Activated CD4-positive, alpha-beta memory T cell treated with anti-CD3 and anti-CD28 coated beads, Interleukin-2, amount 10 ng/mL, durations not matched to agents 7 days and 5 days (primary cell): ENCODE measurements at regions not wholly inside any gene's neighbourhood (a gene's known extent, or its start where the extent isn't known, plus 50 kb on each side); places are given as distances from the start of the nearest gene placed in this dataset.

Experiments
- CTCF ChIA-PET: fragments of 350-600 bp; sonication (Branson Sonifier 250); formaldehyde crosslinking; loops from one replicate; lab custom pipeline; 2021; ENCODE audit warnings: antibody characterized with exemption, inconsistent platforms; lab: Charles Lee
- POLR2A ChIA-PET: fragments of 350-600 bp; sonication (Branson Sonifier 250); formaldehyde crosslinking; loops from one replicate; lab custom pipeline; 2021; ENCODE audit warnings: antibody characterized with exemption; lab: Charles Lee
- DNase-seq: peaks from one replicate; pipeline ENCODE4 v3.0.0-alpha.2; 2020
- H3K27ac Mint-ChIP-seq: one replicate; pipeline ENCODE4 v1.8.0; 2021; ENCODE audit warnings: mild to moderate bottlenecking, mixed read lengths
- H3K27me3 Mint-ChIP-seq: one replicate; pipeline ENCODE4 v1.8.0; 2021; ENCODE audit warnings: mixed read lengths
- H3K36me3 Mint-ChIP-seq: one replicate; pipeline ENCODE4 v1.8.0; 2021; ENCODE audit warnings: low read depth, mixed read lengths
- H3K4me1 Mint-ChIP-seq: one replicate; pipeline ENCODE4 v1.8.0; 2021; ENCODE audit warnings: mixed read lengths
- H3K4me3 Mint-ChIP-seq: one replicate; pipeline ENCODE4 v1.8.0; 2021; ENCODE audit warnings: mild to moderate bottlenecking, mixed read lengths
- H3K9me3 Mint-ChIP-seq: one replicate; pipeline ENCODE4 v1.8.0; 2021; ENCODE audit warnings: mixed read lengths

- POLR2A ChIA-PET, result no interaction called here
- no peaks in the 10 kb centered on the region for H3K4me1 Mint-ChIP-seq
Observed at GRCh38 chr12:128180166-128180565, 86.8 kb upstream of the TMEM132C start.

GRCh38 chr12:128190052-128190451 is 76.9 kb upstream of the TMEM132C start:
- CTCF ChIA-PET, result no interaction called here
- POLR2A ChIA-PET, result no interaction called here
- no peak overlapping the region for H3K4me3 Mint-ChIP-seq
- no peak overlapping the region for H3K27ac Mint-ChIP-seq
- H3K36me3 Mint-ChIP-seq, result no peaks in the 10 kb centered on the region
- DNase-seq, result no peak
- no peaks in the 10 kb centered on the region for H3K4me1 Mint-ChIP-seq
- peaks cover 22% of the 10 kb centered on the region for H3K9me3 Mint-ChIP-seq
- no peaks in the 10 kb centered on the region for H3K27me3 Mint-ChIP-seq

More at GRCh38 chr12:128180166-128180565, 86.8 kb upstream of the TMEM132C start:
- CTCF ChIA-PET, result no interaction called here
- H3K27me3 Mint-ChIP-seq, result no peaks in the 10 kb centered on the region
- H3K4me3 Mint-ChIP-seq, result no peak overlapping the region
- DNase-seq, result no peak
- no peaks in the 10 kb centered on the region for H3K36me3 Mint-ChIP-seq
- no peak overlapping the region for H3K27ac Mint-ChIP-seq
- peaks cover 16% of the 10 kb centered on the region for H3K9me3 Mint-ChIP-seq

GRCh38 chr12:128190614-128191013 is 76.4 kb upstream of the TMEM132C start:
- Mint-ChIP-seq H3K9me3 (peaks cover 22% of the 10 kb centered on the region), H3K4me3 (no peak overlapping the region), H3K4me1 (no peaks in the 10 kb centered on the region), H3K27ac (no peak overlapping the region), H3K36me3 (no peaks in the 10 kb centered on the region), H3K27me3 (no peaks in the 10 kb centered on the region)
- no peak for DNase-seq
- ChIA-PET POLR2A (no interaction called here), CTCF (no interaction called here)

GRCh38 chr12:128191380-128191779 is 75.6 kb upstream of the TMEM132C start:
- no peaks in the 10 kb centered on the region for H3K4me1 Mint-ChIP-seq
- no peaks in the 10 kb centered on the region for H3K27me3 Mint-ChIP-seq
- peaks cover 21% of the 10 kb centered on the region for H3K9me3 Mint-ChIP-seq
- H3K36me3 Mint-ChIP-seq, result no peaks in the 10 kb centered on the region
- no peak for DNase-seq
- POLR2A ChIA-PET, result no interaction called here
- no peak overlapping the region for H3K4me3 Mint-ChIP-seq
- no peak overlapping the region for H3K27ac Mint-ChIP-seq
- CTCF ChIA-PET, result no interaction called here

- ChIA-PET POLR2A (no interaction called here), CTCF (no interaction called here)
- Mint-ChIP-seq H3K27me3 (no peaks in the 10 kb centered on the region), H3K36me3 (no peaks in the 10 kb centered on the region), H3K4me1 (no peaks in the 10 kb centered on the region), H3K27ac (no peak overlapping the region), H3K4me3 (no peak overlapping the region), H3K9me3 (peaks cover 21% of the 10 kb centered on the region)
- no peak for DNase-seq
Observed at GRCh38 chr12:128204711-128205110, 62.3 kb upstream of the TMEM132C start.

GRCh38 chr12:128205145-128205544 is 61.8 kb upstream of the TMEM132C start:
- DNase-seq, result no peak
- Mint-ChIP-seq H3K4me3 (no peak overlapping the region), H3K36me3 (no peaks in the 10 kb centered on the region), H3K27ac (no peak overlapping the region), H3K4me1 (no peaks in the 10 kb centered on the region), H3K9me3 (peaks cover 18% of the 10 kb centered on the region), H3K27me3 (no peaks in the 10 kb centered on the region)
- CTCF ChIA-PET, result no interaction called here
- POLR2A ChIA-PET, result no interaction called here

- ChIA-PET POLR2A (no interaction called here), CTCF (no interaction called here)
- Mint-ChIP-seq H3K4me3 (no peak overlapping the region), H3K27ac (no peak overlapping the region), H3K4me1 (no peaks in the 10 kb centered on the region), H3K27me3 (no peaks in the 10 kb centered on the region), H3K36me3 (no peaks in the 10 kb centered on the region), H3K9me3 (peaks cover 14% of the 10 kb centered on the region)
- DNase-seq, result no peak
Observed at GRCh38 chr12:128205758-128206157, 61.2 kb upstream of the TMEM132C start.
